Uterus (tissue), 3 donors: ENCODE measurements at regions not wholly inside any gene's neighbourhood (a gene's known extent, or its start where the extent isn't known, plus 50 kb on each side); places are given as distances from the start of the nearest gene placed in this dataset.

ENCODE experiments used
- DNase-seq, 2 donors: peaks; one replicate each; pipeline ENCODE4 v3.0.0-alpha.2; 2019 to 2020
- H3K27ac ChIP-seq, 2 donors: fragments of 200-600 bp; sonication (generic); 1 replicate in 1 of 2; 2 replicates in 1 of 2; pipeline ENCODE4 v1.5.1; 2016 to 2018
- H3K27me3 ChIP-seq, 2 donors: fragments of 200-600 bp; sonication (generic); one replicate each; pipeline ENCODE4 v1.5.1; 2018 to 2019; ENCODE audit warnings: control low read depth in 1 of 2
- H3K36me3 ChIP-seq, 2 donors: fragments of 200-600 bp; sonication (generic); one replicate each; pipeline ENCODE4 v1.5.1; 2019; ENCODE audit warnings: control low read depth in 1 of 2
- H3K4me1 ChIP-seq, 2 donors: fragments of 200-600 bp; sonication (generic); one replicate each; pipeline ENCODE4 v1.5.1; 2018 to 2019; ENCODE audit warnings: control low read depth in 1 of 2
- H3K4me3 ChIP-seq, 2 donors: fragments of 200-600 bp; sonication (generic); 1 replicate in 1 of 2; 2 replicates in 1 of 2; pipeline ENCODE4 v1.5.1; 2018 to 2019; ENCODE audit warnings: mild to moderate bottlenecking in 1 of 2
- H3K9me3 ChIP-seq, 2 donors: fragments of 200-600 bp; sonication (generic); one replicate each; pipeline ENCODE4 v1.5.1; 2019; ENCODE audit warnings: control low read depth in 1 of 2
- CTCF ChIP-seq, 4 experiments: fragments of 200-600 bp in 2 of 4; fragments of 450-650 bp in 2 of 4; sonication (generic) in 2 of 4; IDR thresholded peaks; one replicate each; pipeline ENCODE4 v1.5.1; 2016 to 2019; ENCODE audit warnings: antibody characterized with exemption in 4 of 4, mild to moderate bottlenecking in 2 of 4, moderate library complexity in 1 of 4
- POLR2A ChIP-seq, 2 donors: fragments of 450-650 bp; IDR thresholded peaks; one replicate each; pipeline ENCODE4 v1.6.1; 2016; ENCODE audit warnings: antibody characterized with exemption in 2 of 2, mild to moderate bottlenecking in 1 of 2, moderate library complexity in 1 of 2
- intact Hi-C: fragments of 100-400 bp; cut with DNase I; formaldehyde crosslinking; loops from one replicate; pipeline ENCODE4 v1.15.1; 2023; ENCODE audit warnings: low total_unique reads
- donor health status: DM: yes; HTN: yes; CAD: no.

DNA sequence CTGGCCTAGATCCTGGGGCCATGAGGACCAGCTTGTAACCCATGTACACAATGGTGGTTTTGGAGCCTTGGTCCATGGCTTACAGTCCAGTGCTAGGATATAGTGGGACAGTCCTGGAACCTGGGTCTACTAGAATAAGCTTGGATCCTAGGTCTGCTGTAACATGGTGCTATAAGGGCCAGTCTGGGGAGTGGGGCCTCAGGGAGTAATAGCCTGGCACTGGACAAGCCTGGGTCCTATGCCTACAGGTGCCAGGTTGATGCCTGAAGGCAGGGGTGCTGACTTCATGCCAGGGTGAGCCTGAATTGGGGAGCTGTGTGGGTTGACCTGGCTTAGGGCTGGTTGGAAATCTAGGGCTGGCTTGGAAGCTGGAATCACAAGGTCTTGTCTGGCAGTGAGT is 756.3 kb upstream of the ADGRL3 start:
- H3K27ac ChIP-seq: no peak overlapping the region
- intact Hi-C loops: no loop called here
- no peaks in the 10 kb centered on the region for H3K27me3 ChIP-seq
- H3K9me3 ChIP-seq: no peaks in the 10 kb centered on the region
- no peak for TF ChIP-seq CTCF (IDR thresholded peaks at IDR 0.05)
- TF ChIP-seq POLR2A (IDR thresholded peaks at IDR 0.05): no peak
- no peak overlapping the region for H3K4me3 ChIP-seq
- no peaks in the 10 kb centered on the region for H3K4me1 ChIP-seq
- DNase-seq: no peak
- H3K36me3 ChIP-seq: no peaks in the 10 kb centered on the region

- Histone ChIP-seq H3K4me1 (no peaks in the 10 kb centered on the region), H3K27me3 (no peaks in the 10 kb centered on the region), H3K9me3 (no peaks in the 10 kb centered on the region), H3K4me3 (no peak overlapping the region), H3K36me3 (no peaks in the 10 kb centered on the region), H3K27ac (no peak overlapping the region)
- no peak for DNase-seq
- intact Hi-C loops: no loop called here
- TF ChIP-seq CTCF (IDR thresholded peaks at IDR 0.05) (no peak), POLR2A (IDR thresholded peaks at IDR 0.05) (no peak)
Observed at GRCh38 chr4:60450054-60450453, 750.1 kb upstream of the ADGRL3 start.

DNA sequence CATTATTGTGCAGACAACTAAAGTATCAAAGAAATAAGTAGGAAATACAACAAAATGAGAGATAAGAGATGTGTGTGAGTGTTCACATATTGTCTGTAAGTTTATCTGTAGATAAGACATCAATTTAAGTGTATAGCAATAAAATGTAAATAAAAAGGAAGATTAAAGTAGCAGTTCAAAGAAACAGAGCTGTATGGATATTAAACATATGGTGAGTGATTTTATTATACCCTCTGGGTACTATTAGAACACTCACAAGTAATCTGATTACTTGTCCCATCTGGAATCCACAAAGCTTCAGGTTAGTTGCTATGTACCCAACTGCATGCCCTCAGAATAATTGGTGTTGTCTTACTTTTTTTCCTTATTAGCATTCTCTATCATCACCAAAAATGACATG is 747.9 kb upstream of the ADGRL3 start:
- intact Hi-C loops: no loop called here
- Histone ChIP-seq H3K4me3 (no peak overlapping the region), H3K36me3 (no peaks in the 10 kb centered on the region), H3K4me1 (no peaks in the 10 kb centered on the region), H3K27me3 (no peaks in the 10 kb centered on the region), H3K9me3 (no peaks in the 10 kb centered on the region), H3K27ac (no peak overlapping the region)
- no peak for DNase-seq
- TF ChIP-seq POLR2A (IDR thresholded peaks at IDR 0.05): no peak
- TF ChIP-seq CTCF (IDR thresholded peaks at IDR 0.05): no peak

- TF ChIP-seq CTCF (IDR thresholded peaks at IDR 0.05) (no peak), POLR2A (IDR thresholded peaks at IDR 0.05) (no peak)
- Histone ChIP-seq H3K4me3 (no peak overlapping the region), H3K27me3 (no peaks in the 10 kb centered on the region), H3K9me3 (no peaks in the 10 kb centered on the region), H3K4me1 (no peaks in the 10 kb centered on the region), H3K27ac (no peak overlapping the region), H3K36me3 (no peaks in the 10 kb centered on the region)
- intact Hi-C loops: no loop called here
- no peak for DNase-seq
Observed at GRCh38 chr4:60455380-60455779, 744.7 kb upstream of the ADGRL3 start.

GRCh38 chr4:60461551-60461950 is 738.6 kb upstream of the ADGRL3 start:
- Histone ChIP-seq H3K9me3 (peaks cover 0 to 4% of the 10 kb centered on the region in 2 donors), H3K27me3 (no peaks in the 10 kb centered on the region), H3K27ac (no peak overlapping the region), H3K4me1 (no peaks in the 10 kb centered on the region), H3K4me3 (no peak overlapping the region), H3K36me3 (no peaks in the 10 kb centered on the region)
- TF ChIP-seq POLR2A (IDR thresholded peaks at IDR 0.05) (no peak), CTCF (IDR thresholded peaks at IDR 0.05) (no peak)
- no peak for DNase-seq
- intact Hi-C loops: no loop called here
